ENCODE measurements at regions not wholly inside any gene's neighbourhood (a gene's known extent, or its start where the extent isn't known, plus 50 kb on each side); places are given as distances from the start of the nearest gene placed in this dataset.

- H3K9ac ChIP-seq (ENCODE audit: low read length): peak overlapping the region; percentile 31
- no peak overlapping the region for H3K27ac ChIP-seq (ENCODE audit: low read length)
- peak overlapping the region; percentile 70 for H3K4me3 ChIP-seq (ENCODE audit: low read length)
- no peaks in the 10 kb centered on the region for H3F3A ChIP-seq (ENCODE audit: insufficient read depth, low read length, poor library complexity, severe bottlenecking)
- TF ChIP-seq EP300 (conservative IDR thresholded peaks at IDR 0.05; ENCODE audit: poor library complexity, severe bottlenecking): no peak
- TF ChIP-seq, protein P1, sequence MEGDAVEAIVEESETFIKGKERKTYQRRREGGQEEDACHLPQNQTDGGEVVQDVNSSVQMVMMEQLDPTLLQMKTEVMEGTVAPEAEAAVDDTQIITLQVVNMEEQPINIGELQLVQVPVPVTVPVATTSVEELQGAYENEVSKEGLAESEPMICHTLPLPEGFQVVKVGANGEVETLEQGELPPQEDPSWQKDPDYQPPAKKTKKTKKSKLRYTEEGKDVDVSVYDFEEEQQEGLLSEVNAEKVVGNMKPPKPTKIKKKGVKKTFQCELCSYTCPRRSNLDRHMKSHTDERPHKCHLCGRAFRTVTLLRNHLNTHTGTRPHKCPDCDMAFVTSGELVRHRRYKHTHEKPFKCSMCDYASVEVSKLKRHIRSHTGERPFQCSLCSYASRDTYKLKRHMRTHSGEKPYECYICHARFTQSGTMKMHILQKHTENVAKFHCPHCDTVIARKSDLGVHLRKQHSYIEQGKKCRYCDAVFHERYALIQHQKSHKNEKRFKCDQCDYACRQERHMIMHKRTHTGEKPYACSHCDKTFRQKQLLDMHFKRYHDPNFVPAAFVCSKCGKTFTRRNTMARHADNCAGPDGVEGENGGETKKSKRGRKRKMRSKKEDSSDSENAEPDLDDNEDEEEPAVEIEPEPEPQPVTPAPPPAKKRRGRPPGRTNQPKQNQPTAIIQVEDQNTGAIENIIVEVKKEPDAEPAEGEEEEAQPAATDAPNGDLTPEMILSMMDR (IDR thresholded peaks at IDR 0.05; ENCODE audit: poor library complexity, severe bottlenecking): no peak
- no peak for TF ChIP-seq EZH2 (IDR thresholded peaks at IDR 0.05; ENCODE audit: borderline replicate concordance, insufficient read depth, low read length, poor library complexity, severe bottlenecking)
- no peak for TF ChIP-seq MXI1 (conservative IDR thresholded peaks at IDR 0.05; ENCODE audit: poor library complexity, severe bottlenecking)
- TF ChIP-seq SMC3 (conservative IDR thresholded peaks at IDR 0.05; ENCODE audit: poor library complexity): no peak
- TF ChIP-seq, protein P2, sequence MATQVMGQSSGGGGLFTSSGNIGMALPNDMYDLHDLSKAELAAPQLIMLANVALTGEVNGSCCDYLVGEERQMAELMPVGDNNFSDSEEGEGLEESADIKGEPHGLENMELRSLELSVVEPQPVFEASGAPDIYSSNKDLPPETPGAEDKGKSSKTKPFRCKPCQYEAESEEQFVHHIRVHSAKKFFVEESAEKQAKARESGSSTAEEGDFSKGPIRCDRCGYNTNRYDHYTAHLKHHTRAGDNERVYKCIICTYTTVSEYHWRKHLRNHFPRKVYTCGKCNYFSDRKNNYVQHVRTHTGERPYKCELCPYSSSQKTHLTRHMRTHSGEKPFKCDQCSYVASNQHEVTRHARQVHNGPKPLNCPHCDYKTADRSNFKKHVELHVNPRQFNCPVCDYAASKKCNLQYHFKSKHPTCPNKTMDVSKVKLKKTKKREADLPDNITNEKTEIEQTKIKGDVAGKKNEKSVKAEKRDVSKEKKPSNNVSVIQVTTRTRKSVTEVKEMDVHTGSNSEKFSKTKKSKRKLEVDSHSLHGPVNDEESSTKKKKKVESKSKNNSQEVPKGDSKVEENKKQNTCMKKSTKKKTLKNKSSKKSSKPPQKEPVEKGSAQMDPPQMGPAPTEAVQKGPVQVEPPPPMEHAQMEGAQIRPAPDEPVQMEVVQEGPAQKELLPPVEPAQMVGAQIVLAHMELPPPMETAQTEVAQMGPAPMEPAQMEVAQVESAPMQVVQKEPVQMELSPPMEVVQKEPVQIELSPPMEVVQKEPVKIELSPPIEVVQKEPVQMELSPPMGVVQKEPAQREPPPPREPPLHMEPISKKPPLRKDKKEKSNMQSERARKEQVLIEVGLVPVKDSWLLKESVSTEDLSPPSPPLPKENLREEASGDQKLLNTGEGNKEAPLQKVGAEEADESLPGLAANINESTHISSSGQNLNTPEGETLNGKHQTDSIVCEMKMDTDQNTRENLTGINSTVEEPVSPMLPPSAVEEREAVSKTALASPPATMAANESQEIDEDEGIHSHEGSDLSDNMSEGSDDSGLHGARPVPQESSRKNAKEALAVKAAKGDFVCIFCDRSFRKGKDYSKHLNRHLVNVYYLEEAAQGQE (IDR thresholded peaks at IDR 0.05; ENCODE audit: borderline replicate concordance): no peak
- TF ChIP-seq POLR2AphosphoS5 (IDR thresholded peaks at IDR 0.05): no peak
- TF ChIP-seq RAD21 (conservative IDR thresholded peaks at IDR 0.05): no peak
- TF ChIP-seq TAF1 (IDR thresholded peaks at IDR 0.05; ENCODE audit: low read depth): no peak
- H3K36me3 ChIP-seq (ENCODE audit: insufficient read depth, low read length): no peaks in the 10 kb centered on the region
- H3K9me2 ChIP-seq (ENCODE audit: insufficient read depth, low read length): no peaks in the 10 kb centered on the region
- no peak overlapping the region for H2AFZ ChIP-seq (ENCODE audit: low read depth, low read length)
- H3K4me2 ChIP-seq (ENCODE audit: low read length): peak overlapping the region; percentile 67
- H3K79me2 ChIP-seq (replicated peaks; ENCODE audit: insufficient read depth, low read length): no peaks in the 10 kb centered on the region
- H3K27me3 ChIP-seq (ENCODE audit: insufficient read depth, low read depth, low read length): peaks cover 37% of the 10 kb centered on the region
- H4K20me1 ChIP-seq (ENCODE audit: insufficient read depth): no peaks in the 10 kb centered on the region
- peaks cover 13% of the 10 kb centered on the region for H3K9me3 ChIP-seq (ENCODE audit: low read length)
Observed at GRCh38 chr10:120978589-120979252, 127.6 kb downstream of the WDR11 start.

DNA sequence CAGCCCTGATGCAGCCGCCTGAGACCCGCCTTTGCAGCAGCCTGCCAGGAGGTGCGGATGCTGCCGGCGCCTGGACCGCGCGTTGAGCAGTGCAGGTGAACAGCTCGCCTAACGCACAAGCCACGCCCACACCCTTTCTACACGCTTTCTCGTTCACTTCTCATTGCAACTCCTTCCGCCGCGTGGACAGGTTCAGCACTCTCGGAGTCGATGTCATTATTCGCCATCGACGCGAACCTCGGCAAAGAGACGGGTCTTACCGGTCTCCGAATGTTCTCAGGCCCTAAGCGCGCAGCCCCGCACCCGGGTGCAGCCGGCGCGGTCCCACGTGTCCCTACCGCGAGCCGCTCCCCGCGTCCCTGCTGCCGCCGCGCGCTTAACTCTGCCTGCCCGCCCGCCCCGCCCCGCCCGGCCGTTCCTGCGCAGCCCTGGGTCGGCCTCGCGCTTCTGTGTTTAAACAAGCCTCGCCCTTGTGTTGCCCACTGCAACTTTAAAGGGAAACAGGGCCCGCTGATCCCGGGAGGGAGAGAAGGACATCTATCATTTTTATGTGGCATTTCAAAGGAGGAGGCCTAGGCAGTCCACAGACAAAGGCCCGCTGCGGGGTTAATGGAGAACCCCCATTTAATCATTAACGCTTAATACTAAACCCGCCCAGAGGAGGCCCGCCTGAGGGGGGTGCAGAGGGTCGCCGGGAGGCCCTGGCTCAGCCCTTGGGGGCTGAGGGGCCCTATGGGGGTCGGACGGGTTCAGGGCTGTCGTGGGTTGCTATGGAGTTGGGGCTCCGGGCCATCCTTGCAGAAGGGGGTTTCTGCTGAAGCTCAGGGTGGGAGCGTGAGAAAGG, 128.5 kb downstream of the WDR11 start:
- Histone ChIP-seq H2AFZ (ENCODE audit: low read depth, low read length) (peak overlapping the region; percentile 14), H3K27ac (ENCODE audit: low read length) (no peak overlapping the region), H3K9ac (ENCODE audit: low read length) (peak overlapping the region; percentile 31), H3K79me2 (replicated peaks; ENCODE audit: insufficient read depth, low read length) (no peaks in the 10 kb centered on the region), H3F3A (ENCODE audit: insufficient read depth, low read length, poor library complexity, severe bottlenecking) (no peaks in the 10 kb centered on the region), H3K36me3 (ENCODE audit: insufficient read depth, low read length) (no peaks in the 10 kb centered on the region), H4K20me1 (ENCODE audit: insufficient read depth) (no peaks in the 10 kb centered on the region), H3K4me3 (ENCODE audit: low read length) (peak overlapping the region; percentile 70), H3K9me2 (ENCODE audit: insufficient read depth, low read length) (no peaks in the 10 kb centered on the region), H3K4me2 (ENCODE audit: low read length) (peak overlapping the region; percentile 67), H3K27me3 (ENCODE audit: insufficient read depth, low read depth, low read length) (peaks cover 37% of the 10 kb centered on the region), H3K9me3 (ENCODE audit: low read length) (peaks cover 5% of the 10 kb centered on the region)
- TF ChIP-seq RAD21 (conservative IDR thresholded peaks at IDR 0.05) (peak; percentile 42), EP300 (conservative IDR thresholded peaks at IDR 0.05; ENCODE audit: poor library complexity, severe bottlenecking) (no peak), TAF1 (IDR thresholded peaks at IDR 0.05; ENCODE audit: low read depth) (no peak), SMC3 (conservative IDR thresholded peaks at IDR 0.05; ENCODE audit: poor library complexity) (peak; percentile 50), POLR2AphosphoS5 (IDR thresholded peaks at IDR 0.05) (peak; percentile 13), EZH2 (IDR thresholded peaks at IDR 0.05; ENCODE audit: borderline replicate concordance, insufficient read depth, low read length, poor library complexity, severe bottlenecking) (no peak), MXI1 (conservative IDR thresholded peaks at IDR 0.05; ENCODE audit: poor library complexity, severe bottlenecking) (peak; percentile 78)
- TF ChIP-seq, protein P2 (IDR thresholded peaks at IDR 0.05; ENCODE audit: borderline replicate concordance): no peak
- TF ChIP-seq, protein P1 (IDR thresholded peaks at IDR 0.05; ENCODE audit: poor library complexity, severe bottlenecking): peak; percentile 17
